Cardiac muscle cell (in vitro differentiated cells and primary cell): ENCODE measurements at regions not wholly inside any gene's neighbourhood (a gene's known extent, or its start where the extent isn't known, plus 50 kb on each side); places are given as distances from the start of the nearest gene placed in this dataset.

Experiments used
- DNase-seq, 2 donors: peaks; one replicate each; pipeline versions ENCODE4 v3.0.0 to v3.0.0-alpha.2; 2010 to 2017; ENCODE audit warnings: low read depth in 1 of 2, low spot score in 1 of 2
- H3K27ac ChIP-seq: fragments of 200-600 bp; sonication (generic); 2 replicates; pipeline ENCODE4 v1.5.1; 2016
- H3K27me3 ChIP-seq: fragments of 200-600 bp; sonication (generic); 2 replicates; pipeline ENCODE4 v1.6.0; 2016; ENCODE audit warnings: control low read depth
- H3K36me3 ChIP-seq: fragments of 200-600 bp; sonication (generic); 2 replicates; pipeline ENCODE4 v1.5.1; 2016; ENCODE audit warnings: control low read depth
- H3K4me1 ChIP-seq: fragments of 200-600 bp; sonication (generic); 2 replicates; pipeline ENCODE4 v1.8.1; 2017; ENCODE audit warnings: low read depth, mild to moderate bottlenecking, mixed run types
- H3K4me3 ChIP-seq: fragments of 200-600 bp; sonication (generic); 2 replicates; pipeline ENCODE4 v1.5.1; 2016; ENCODE audit warnings: mild to moderate bottlenecking
- H3K9me3 ChIP-seq: fragments of 200-600 bp; sonication (generic); 2 replicates; pipeline ENCODE4 v1.5.1; 2017; ENCODE audit warnings: low read depth, mild to moderate bottlenecking, control low read depth
- TF ChIP-seq, protein P1 (sequence below): IDR thresholded peaks from 2 replicates; pipeline ENCODE4 v1.5.1; 2012; ENCODE audit warnings: low read depth, mild to moderate bottlenecking, low read length

- TF ChIP-seq, protein P1, sequence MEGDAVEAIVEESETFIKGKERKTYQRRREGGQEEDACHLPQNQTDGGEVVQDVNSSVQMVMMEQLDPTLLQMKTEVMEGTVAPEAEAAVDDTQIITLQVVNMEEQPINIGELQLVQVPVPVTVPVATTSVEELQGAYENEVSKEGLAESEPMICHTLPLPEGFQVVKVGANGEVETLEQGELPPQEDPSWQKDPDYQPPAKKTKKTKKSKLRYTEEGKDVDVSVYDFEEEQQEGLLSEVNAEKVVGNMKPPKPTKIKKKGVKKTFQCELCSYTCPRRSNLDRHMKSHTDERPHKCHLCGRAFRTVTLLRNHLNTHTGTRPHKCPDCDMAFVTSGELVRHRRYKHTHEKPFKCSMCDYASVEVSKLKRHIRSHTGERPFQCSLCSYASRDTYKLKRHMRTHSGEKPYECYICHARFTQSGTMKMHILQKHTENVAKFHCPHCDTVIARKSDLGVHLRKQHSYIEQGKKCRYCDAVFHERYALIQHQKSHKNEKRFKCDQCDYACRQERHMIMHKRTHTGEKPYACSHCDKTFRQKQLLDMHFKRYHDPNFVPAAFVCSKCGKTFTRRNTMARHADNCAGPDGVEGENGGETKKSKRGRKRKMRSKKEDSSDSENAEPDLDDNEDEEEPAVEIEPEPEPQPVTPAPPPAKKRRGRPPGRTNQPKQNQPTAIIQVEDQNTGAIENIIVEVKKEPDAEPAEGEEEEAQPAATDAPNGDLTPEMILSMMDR: no peak
- Histone ChIP-seq H3K9me3 (no peaks in the 10 kb centered on the region), H3K4me1 (no peaks in the 10 kb centered on the region), H3K27me3 (no peaks in the 10 kb centered on the region), H3K4me3 (no peak overlapping the region), H3K27ac (no peak overlapping the region), H3K36me3 (no peaks in the 10 kb centered on the region)
- no peak for DNase-seq
Measured at GRCh38 chr5:92002721-92003274, 619.7 kb upstream of the ARRDC3 start.

DNA sequence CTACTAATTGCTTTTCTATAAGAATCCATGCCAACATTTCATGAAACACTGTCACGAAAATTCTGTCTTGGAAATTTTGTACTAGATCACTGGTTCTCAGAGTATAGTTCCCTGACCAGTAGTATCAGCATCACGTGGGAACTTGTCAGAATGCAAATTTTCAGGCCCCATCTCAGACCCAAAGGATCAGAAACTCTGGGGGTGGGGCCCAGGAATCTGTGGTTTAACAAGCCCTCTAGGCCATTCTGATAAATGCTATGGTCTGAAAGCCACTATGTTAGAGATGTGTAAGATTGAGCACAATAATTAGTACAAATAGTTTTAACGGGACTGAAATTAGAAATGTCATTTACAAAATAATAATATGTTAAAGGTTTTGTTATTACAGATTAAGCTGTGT lies 615.7 kb upstream of the ARRDC3 start:
- TF ChIP-seq, protein P1: no peak
- no peaks in the 10 kb centered on the region for H3K27me3 ChIP-seq
- DNase-seq: no peak
- no peaks in the 10 kb centered on the region for H3K36me3 ChIP-seq
- no peak overlapping the region for H3K4me3 ChIP-seq
- no peaks in the 10 kb centered on the region for H3K9me3 ChIP-seq
- H3K4me1 ChIP-seq: no peaks in the 10 kb centered on the region
- H3K27ac ChIP-seq: no peak overlapping the region

DNA sequence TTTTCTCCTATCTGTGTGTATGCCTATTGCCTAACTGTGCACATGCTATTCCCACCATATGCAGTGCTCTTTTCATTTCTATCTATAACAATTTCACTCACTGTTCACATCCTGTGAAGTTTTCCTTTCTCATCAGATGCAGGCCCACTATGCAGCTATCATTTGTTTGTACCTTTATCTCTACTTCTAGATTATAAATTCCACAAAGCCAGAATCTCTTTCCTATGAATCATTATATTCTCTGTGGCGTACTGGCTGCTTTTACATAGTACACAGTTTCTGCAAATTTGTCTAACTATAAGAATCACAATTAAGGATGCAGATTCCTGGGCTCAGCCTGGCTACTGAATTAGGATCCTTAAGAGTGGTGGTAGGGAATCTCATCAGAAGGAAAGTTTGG lies 600.8 kb upstream of the ARRDC3 start:
- DNase-seq: no peak
- Histone ChIP-seq H3K4me3 (no peak overlapping the region), H3K27ac (no peak overlapping the region), H3K9me3 (no peaks in the 10 kb centered on the region), H3K36me3 (no peaks in the 10 kb centered on the region), H3K4me1 (no peaks in the 10 kb centered on the region), H3K27me3 (no peaks in the 10 kb centered on the region)
- TF ChIP-seq, protein P1: no peak

DNA sequence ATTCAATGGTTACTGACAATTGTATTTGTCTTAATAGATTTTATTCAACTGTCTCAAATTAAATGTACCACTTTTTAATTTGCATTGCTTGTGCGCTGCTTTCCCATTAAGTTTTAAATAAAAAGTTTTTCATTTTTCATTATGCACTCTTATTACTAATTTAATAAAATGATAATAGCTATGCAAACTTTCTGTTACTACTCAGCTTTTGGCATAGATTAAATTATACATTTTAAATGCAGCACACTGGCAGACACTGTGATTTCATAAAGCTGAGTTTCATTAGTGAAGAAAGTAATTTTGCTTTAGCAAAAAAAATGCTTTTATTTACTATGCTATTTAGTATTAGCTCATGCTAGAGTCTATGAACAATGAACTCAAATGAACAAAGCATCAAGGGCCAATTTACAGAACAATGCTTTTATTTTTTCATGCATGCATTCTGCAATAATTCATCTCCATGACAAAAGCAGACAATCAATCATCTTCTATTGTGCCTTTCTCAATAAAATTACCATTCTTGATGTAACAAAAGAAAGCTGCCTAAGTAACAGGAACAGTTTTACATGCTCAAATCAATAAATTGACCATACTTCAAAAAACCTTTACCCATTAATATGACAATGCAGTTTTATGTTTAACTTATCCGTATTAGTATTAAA lies 595.2 kb upstream of the ARRDC3 start:
- Histone ChIP-seq H3K27me3 (no peaks in the 10 kb centered on the region), H3K27ac (no peak overlapping the region), H3K4me1 (no peaks in the 10 kb centered on the region), H3K4me3 (no peak overlapping the region), H3K36me3 (no peaks in the 10 kb centered on the region), H3K9me3 (no peaks in the 10 kb centered on the region)
- TF ChIP-seq, protein P1: no peak
- no peak for DNase-seq

DNA sequence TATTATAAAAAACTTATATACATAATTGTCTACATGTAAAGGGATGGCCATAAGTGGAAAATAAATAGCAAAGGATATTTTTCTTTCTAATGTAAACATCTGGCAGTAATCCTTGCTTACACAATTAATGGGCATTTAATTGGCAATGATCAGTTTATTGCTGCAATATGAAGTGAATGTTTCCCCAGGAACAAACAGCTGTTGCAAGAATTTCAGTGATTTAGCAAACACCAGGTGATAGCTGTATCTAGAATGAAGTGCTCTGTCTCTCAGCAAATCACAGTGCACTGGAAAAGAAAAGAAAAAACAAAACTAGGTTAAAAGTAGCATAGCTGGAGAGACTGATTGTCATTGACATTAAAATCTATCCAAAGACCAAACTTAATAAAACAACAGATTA lies 594.5 kb upstream of the ARRDC3 start:
- Histone ChIP-seq H3K27me3 (no peaks in the 10 kb centered on the region), H3K4me3 (no peak overlapping the region), H3K4me1 (no peaks in the 10 kb centered on the region), H3K27ac (no peak overlapping the region), H3K9me3 (no peaks in the 10 kb centered on the region), H3K36me3 (no peaks in the 10 kb centered on the region)
- TF ChIP-seq, protein P1: no peak
- no peak for DNase-seq
